ENCODE measurements at regions not wholly inside any gene's neighbourhood (a gene's known extent, or its start where the extent isn't known, plus 50 kb on each side); places are given as distances from the start of the nearest gene placed in this dataset.

GRCh38 chr2:230657462-230657861, 55.2 kb upstream of the CAB39 start:
- DNase-seq (ENCODE audit: low read depth) = no peak
- TF ChIP-seq, protein P1, sequence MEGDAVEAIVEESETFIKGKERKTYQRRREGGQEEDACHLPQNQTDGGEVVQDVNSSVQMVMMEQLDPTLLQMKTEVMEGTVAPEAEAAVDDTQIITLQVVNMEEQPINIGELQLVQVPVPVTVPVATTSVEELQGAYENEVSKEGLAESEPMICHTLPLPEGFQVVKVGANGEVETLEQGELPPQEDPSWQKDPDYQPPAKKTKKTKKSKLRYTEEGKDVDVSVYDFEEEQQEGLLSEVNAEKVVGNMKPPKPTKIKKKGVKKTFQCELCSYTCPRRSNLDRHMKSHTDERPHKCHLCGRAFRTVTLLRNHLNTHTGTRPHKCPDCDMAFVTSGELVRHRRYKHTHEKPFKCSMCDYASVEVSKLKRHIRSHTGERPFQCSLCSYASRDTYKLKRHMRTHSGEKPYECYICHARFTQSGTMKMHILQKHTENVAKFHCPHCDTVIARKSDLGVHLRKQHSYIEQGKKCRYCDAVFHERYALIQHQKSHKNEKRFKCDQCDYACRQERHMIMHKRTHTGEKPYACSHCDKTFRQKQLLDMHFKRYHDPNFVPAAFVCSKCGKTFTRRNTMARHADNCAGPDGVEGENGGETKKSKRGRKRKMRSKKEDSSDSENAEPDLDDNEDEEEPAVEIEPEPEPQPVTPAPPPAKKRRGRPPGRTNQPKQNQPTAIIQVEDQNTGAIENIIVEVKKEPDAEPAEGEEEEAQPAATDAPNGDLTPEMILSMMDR (conservative IDR thresholded peaks at IDR 0.05; ENCODE audit: control insufficient read depth, insufficient read depth, low read depth, low read length) = no peak
- H3K4me3 ChIP-seq (ENCODE audit: control insufficient read depth, low read depth, low read length) = no peak overlapping the region

DNA sequence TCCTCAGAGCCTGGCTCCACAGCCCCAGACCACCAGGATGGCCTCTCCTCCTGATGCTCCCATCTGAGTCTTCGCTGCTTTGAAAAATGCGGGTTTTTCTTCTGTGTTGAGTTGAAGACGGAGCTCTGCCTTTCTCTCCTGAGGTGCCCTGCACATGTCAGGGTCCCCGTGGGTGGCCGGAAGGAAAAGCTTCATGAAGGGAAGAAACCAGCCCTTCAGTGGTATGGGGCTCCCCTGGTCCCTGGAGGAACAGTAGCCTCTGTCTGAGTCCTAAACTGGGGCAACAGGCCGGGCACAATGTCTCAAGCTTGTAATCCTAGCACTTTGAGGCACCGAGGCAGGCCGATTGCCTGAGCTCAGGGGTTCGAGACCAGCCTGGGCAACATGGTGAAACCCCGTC, 54.7 kb upstream of the CAB39 start:
- no peak for DNase-seq (ENCODE audit: low read depth)
- no peak overlapping the region for H3K4me3 ChIP-seq (ENCODE audit: control insufficient read depth, low read depth, low read length)
- TF ChIP-seq, protein P1 (conservative IDR thresholded peaks at IDR 0.05; ENCODE audit: control insufficient read depth, insufficient read depth, low read depth, low read length) = no peak

- no peak for DNase-seq (ENCODE audit: low read depth)
- TF ChIP-seq, protein P1 (conservative IDR thresholded peaks at IDR 0.05; ENCODE audit: control insufficient read depth, insufficient read depth, low read depth, low read length) = no peak
- H3K4me3 ChIP-seq (ENCODE audit: control insufficient read depth, low read depth, low read length) = no peak overlapping the region
Measured at GRCh38 chr2:230658577-230658876, 54.1 kb upstream of the CAB39 start.

DNA sequence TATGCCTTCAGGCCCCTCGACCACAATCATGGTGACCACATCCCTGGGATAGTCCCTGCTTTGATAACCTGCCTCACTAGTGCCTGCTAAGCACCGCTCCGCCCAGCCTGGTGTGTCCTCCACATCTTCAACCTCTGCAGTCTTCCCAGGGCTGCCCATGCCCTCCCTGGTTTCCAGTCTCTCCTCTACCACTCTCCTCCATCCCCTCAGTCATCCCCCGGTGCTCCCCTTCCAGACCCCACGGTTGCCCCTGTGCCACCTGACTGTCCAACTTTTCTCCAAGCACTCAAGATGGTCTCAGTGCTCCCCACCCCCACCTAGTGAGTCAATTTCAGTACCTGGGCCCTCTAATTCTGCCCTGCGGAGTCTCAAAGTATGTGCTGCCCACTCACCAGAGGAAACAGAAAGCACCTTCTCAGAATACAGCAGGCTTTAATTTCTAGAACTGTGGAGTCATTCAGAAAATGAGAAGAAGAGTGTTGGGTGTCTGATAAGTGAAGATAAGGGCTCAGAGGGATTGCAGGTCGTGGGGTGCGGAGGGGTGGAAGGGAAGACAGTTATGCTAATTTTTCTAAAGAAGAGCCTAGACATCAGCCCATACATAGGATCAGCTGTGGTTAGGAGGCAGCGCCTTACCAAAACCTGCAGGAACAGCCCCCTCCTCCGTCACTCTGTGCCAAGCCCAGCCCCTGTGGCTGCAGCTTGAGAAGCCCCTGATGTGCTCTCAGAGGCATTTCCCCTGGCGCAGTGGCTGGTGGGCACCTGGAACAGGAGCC, 53.6 kb upstream of the CAB39 start:
- TF ChIP-seq, protein P1 (conservative IDR thresholded peaks at IDR 0.05; ENCODE audit: control insufficient read depth, insufficient read depth, low read depth, low read length) = no peak
- DNase-seq (ENCODE audit: low read depth) = no peak
- no peak overlapping the region for H3K4me3 ChIP-seq (ENCODE audit: control insufficient read depth, low read depth, low read length)

- no peak for DNase-seq (ENCODE audit: low read depth)
- H3K4me3 ChIP-seq (ENCODE audit: control insufficient read depth, low read depth, low read length) = no peak overlapping the region
- TF ChIP-seq, protein P1 (conservative IDR thresholded peaks at IDR 0.05; ENCODE audit: control insufficient read depth, insufficient read depth, low read depth, low read length) = no peak
Measured at GRCh38 chr2:230660294-230661060, 52.2 kb upstream of the CAB39 start.

DNA sequence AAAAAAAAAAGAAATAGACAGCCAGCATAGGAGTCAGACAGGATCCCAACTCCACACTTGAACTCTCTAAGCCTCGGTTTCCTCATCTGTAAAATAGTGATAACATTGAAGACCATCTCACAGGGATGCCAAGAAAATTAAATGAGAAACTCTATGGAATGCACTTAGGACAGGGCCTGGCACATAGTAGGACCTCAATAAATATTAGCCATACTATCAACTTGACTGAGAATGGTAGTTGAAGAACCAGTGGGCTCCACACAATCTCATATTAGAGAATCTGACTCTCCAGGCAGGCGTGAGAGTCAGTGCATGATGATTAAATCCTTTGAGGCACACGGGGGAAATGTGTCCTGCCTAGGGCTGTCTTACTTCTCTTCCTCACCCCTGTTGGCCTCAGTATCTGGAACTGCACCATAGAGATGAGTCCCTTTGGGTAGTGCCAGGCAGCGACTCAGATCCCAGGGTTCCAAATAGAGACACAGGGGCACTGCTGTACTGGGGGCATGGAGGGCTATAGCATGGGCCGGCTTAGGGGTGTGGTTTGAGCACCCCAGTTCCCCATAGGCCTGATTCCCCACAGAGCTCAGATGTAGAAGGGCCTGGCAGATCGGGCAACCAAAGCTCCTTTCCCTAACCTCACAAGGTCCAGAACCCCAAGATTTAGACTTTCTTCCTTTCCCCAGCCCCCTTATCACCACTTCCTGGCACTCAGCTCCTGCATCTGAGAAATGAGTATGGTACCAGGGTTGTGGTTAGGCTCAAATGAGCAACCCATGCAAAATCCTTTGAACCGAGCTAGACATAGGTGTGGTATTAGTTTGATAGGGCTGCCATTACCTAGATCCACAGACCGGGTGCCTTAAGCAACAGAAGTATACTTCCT, 51.3 kb upstream of the CAB39 start:
- TF ChIP-seq, protein P1 (conservative IDR thresholded peaks at IDR 0.05; ENCODE audit: control insufficient read depth, insufficient read depth, low read depth, low read length) = no peak
- H3K4me3 ChIP-seq (ENCODE audit: control insufficient read depth, low read depth, low read length) = no peak overlapping the region
- no peak for DNase-seq (ENCODE audit: low read depth)
